WTC11 (cell line): ENCODE measurements at regions not wholly inside any gene's neighbourhood (a gene's known extent, or its start where the extent isn't known, plus 50 kb on each side); places are given as distances from the start of the nearest gene placed in this dataset.

ENCODE experiments used
- ATAC-seq: fragments of 200-7000 bp; cut with Tn5 transposase; 2 replicates; pipeline ENCODE4 v1.10.0; 2021; ENCODE audit warnings: mild to moderate bottlenecking, moderate library complexity
- CTCF ChIA-PET: fragments of 300-600 bp; sonication (Branson Sonifier 250); formaldehyde crosslinking; loops from one replicate; lab custom pipeline; 2021; ENCODE audit warnings: antibody characterized with exemption; lab: Charles Lee
- POLR2A ChIA-PET: fragments of 350-600 bp; sonication (Branson Sonifier 250); formaldehyde crosslinking; loops from one replicate; lab custom pipeline; 2021; ENCODE audit warnings: antibody characterized with exemption; lab: Charles Lee
- DNase-seq: peaks from one replicate; pipeline ENCODE4 v3.0.0; 2021; ENCODE audit warnings: low spot score
- H3K27ac Mint-ChIP-seq: 2 replicates; pipeline ENCODE4 v1.8.0; 2021; ENCODE audit warnings: mixed read lengths
- H3K27me3 Mint-ChIP-seq: 2 replicates; pipeline ENCODE4 v1.8.0; 2021; ENCODE audit warnings: low read depth, mild to moderate bottlenecking, moderate library complexity, mixed read lengths
- H3K36me3 Mint-ChIP-seq: 2 replicates; pipeline ENCODE4 v1.8.0; 2021; ENCODE audit warnings: mixed read lengths
- H3K4me1 Mint-ChIP-seq: 2 replicates; pipeline ENCODE4 v1.8.0; 2022; ENCODE audit warnings: mixed read lengths
- H3K4me3 Mint-ChIP-seq: 2 replicates; pipeline ENCODE4 v1.8.0; 2021; ENCODE audit warnings: mild to moderate bottlenecking, moderate library complexity, mixed read lengths
- H3K9me3 Mint-ChIP-seq: 2 replicates; pipeline ENCODE4 v1.8.0; 2021; ENCODE audit warnings: mixed read lengths
- CREB1 ChIP-seq: sonication (generic); formaldehyde crosslinking; IDR thresholded peaks from 2 replicates; pipeline ENCODE4 v1.8.0; 2023; ENCODE audit warnings: mild to moderate bottlenecking, missing genetic modification reagents
- FOXP1 ChIP-seq: sonication (generic); formaldehyde crosslinking; IDR thresholded peaks from 2 replicates; pipeline ENCODE4 v1.8.0; 2022; ENCODE audit warnings: missing genetic modification reagents, mild to moderate bottlenecking, moderate library complexity, borderline replicate concordance
- GTF2I ChIP-seq: fragments of 250-450 bp; sonication (Bioruptor Pico); conservative IDR thresholded peaks from 2 replicates; pipeline ENCODE4 v1.4.0; 2021; ENCODE audit warnings: mild to moderate bottlenecking
- IRF2 ChIP-seq: sonication (generic); formaldehyde crosslinking; IDR thresholded peaks from 2 replicates; pipeline ENCODE4 v1.8.0; 2022; ENCODE audit warnings: low read depth, missing genetic modification reagents, borderline replicate concordance
- JUN ChIP-seq: sonication (generic); formaldehyde crosslinking; IDR thresholded peaks from 2 replicates; pipeline ENCODE4 v1.8.0; 2023; ENCODE audit warnings: mild to moderate bottlenecking, missing genetic modification reagents
- NFATC4 ChIP-seq: fragments of 250-450 bp; sonication (Bioruptor Pico); IDR thresholded peaks from 2 replicates; pipeline ENCODE4 v1.9.0; 2021; ENCODE audit warnings: mild to moderate bottlenecking
- NR3C1 ChIP-seq: sonication (generic); formaldehyde crosslinking; conservative IDR thresholded peaks from 2 replicates; pipeline ENCODE4 v1.8.1; 2023; ENCODE audit warnings: low read depth, mild to moderate bottlenecking, missing genetic modification reagents
- SMAD3 ChIP-seq: sonication (generic); formaldehyde crosslinking; IDR thresholded peaks from 2 replicates; pipeline ENCODE4 v1.8.0; 2022; ENCODE audit warnings: missing genetic modification reagents, mild to moderate bottlenecking, borderline replicate concordance
- TCF7 ChIP-seq: sonication (generic); formaldehyde crosslinking; IDR thresholded peaks from 2 replicates; pipeline ENCODE4 v1.8.0; 2022; ENCODE audit warnings: mild to moderate bottlenecking, low read depth, missing genetic modification reagents, moderate library complexity
- TEAD4 ChIP-seq: sonication (generic); formaldehyde crosslinking; IDR thresholded peaks from 2 replicates; pipeline ENCODE4 v1.8.0; 2022; ENCODE audit warnings: mild to moderate bottlenecking, missing genetic modification reagents
- ZNF138 ChIP-seq: sonication (generic); formaldehyde crosslinking; conservative IDR thresholded peaks from 2 replicates; pipeline ENCODE4 v1.8.1; 2022; ENCODE audit warnings: mild to moderate bottlenecking, moderate library complexity, missing genetic modification reagents
- ZNF532 ChIP-seq: fragments of 250-450 bp; sonication (Bioruptor Pico); IDR thresholded peaks from 2 replicates; pipeline ENCODE4 v1.9.0; 2021; ENCODE audit warnings: mild to moderate bottlenecking, borderline replicate concordance
- ZNF671 ChIP-seq: fragments of 250-450 bp; sonication (Bioruptor Pico); IDR thresholded peaks from 2 replicates; pipeline ENCODE4 v1.8.0; 2021; ENCODE audit warnings: mild to moderate bottlenecking
- TF ChIP-seq, protein P1 (sequence below): sonication (generic); formaldehyde crosslinking; IDR thresholded peaks from 2 replicates; pipeline ENCODE4 v1.8.1; 2022; ENCODE audit warnings: mild to moderate bottlenecking, moderate library complexity, missing genetic modification reagents
- TF ChIP-seq, protein P2 (sequence below): fragments of 250-450 bp; sonication (Bioruptor Pico); conservative IDR thresholded peaks from 2 replicates; pipeline ENCODE4 v1.9.0; 2021; ENCODE audit warnings: mild to moderate bottlenecking
- TF ChIP-seq, protein P3 (sequence below): sonication (generic); formaldehyde crosslinking; IDR thresholded peaks from 2 replicates; pipeline ENCODE4 v1.8.1; 2023; ENCODE audit warnings: mild to moderate bottlenecking, missing genetic modification reagents, borderline replicate concordance
- TF ChIP-seq, protein P4 (sequence below): sonication (generic); formaldehyde crosslinking; conservative IDR thresholded peaks from 2 replicates; pipeline ENCODE4 v1.8.1; 2022; ENCODE audit warnings: mild to moderate bottlenecking, missing genetic modification reagents
- TF ChIP-seq, protein P5 (sequence below): sonication (generic); formaldehyde crosslinking; IDR thresholded peaks from 2 replicates; pipeline ENCODE4 v1.8.1; 2022; ENCODE audit warnings: low read depth, missing genetic modification reagents, borderline replicate concordance
- TF ChIP-seq, protein P6 (sequence below): sonication (generic); formaldehyde crosslinking; IDR thresholded peaks from 2 replicates; pipeline ENCODE4 v1.8.0; 2023; ENCODE audit warnings: missing genetic modification reagents

DNA sequence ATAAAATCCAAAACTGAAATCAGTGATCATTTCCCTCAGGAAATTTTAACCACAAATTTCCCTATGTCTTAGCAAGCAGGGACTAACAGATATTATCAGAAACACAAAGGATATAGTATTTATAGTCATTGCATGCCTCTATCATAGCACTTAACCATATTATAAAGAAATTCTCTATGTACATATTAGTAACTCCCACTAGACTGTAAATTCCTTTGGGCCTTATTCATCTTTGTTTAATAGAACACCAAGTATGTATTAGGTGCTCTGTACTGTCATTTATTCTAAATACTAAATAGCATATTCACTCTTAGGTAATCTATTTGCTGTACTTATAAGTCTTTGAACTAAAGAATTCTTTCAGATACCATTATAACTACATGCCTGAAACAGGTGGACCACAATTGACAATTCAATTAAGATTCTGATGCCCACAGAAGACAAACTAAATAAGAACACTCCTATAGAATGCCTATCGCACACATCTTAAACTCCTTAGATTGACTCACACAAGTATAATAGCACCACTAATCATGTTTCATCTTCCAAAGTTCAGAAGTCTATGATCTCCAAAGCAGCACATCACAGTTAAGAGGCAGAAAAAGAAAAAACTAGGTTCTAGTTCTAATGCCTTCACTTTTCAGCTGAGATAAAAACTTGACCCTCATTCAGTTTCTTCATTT lies 134.1 kb downstream of the FSCB start:
- TF ChIP-seq, protein P1, sequence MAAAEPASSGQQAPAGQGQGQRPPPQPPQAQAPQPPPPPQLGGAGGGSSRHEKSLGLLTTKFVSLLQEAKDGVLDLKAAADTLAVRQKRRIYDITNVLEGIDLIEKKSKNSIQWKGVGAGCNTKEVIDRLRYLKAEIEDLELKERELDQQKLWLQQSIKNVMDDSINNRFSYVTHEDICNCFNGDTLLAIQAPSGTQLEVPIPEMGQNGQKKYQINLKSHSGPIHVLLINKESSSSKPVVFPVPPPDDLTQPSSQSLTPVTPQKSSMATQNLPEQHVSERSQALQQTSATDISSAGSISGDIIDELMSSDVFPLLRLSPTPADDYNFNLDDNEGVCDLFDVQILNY (CRISPR knock-in tag): no peak
- TF ChIP-seq, protein P2, sequence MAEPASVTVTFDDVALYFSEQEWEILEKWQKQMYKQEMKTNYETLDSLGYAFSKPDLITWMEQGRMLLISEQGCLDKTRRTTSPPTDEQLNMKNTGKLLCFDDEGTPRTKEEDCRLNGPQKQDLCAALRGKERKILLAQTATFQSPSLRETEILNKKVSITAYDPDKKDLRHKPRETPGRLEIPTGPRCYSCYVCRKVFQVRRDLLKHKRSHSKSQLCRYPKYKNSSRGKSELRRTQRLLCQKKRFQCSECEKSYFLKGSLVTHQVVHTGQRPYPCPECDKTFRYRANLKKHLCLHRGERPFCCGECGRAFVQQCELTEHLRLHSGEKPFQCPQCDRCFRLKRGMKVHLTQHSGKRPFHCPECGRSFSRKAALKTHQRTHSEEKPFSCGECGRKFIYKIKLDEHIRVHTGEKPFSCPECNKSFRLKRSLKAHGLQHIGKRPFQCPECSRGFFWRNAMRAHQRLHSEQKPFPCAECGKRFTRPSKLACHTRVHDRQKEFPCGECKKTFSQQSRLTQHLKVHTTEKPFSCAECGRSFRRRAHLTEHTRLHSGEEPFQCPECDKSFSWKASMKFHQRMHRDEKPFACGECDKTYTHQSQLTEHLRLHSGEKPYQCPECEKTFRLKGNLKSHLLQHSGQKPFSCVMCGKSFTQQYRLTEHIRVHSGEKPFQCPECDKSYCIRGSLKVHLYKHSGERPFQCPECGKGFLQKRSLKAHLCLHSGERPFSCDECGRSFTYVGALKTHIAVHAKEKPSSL: no peak
- TF ChIP-seq, protein P3, sequence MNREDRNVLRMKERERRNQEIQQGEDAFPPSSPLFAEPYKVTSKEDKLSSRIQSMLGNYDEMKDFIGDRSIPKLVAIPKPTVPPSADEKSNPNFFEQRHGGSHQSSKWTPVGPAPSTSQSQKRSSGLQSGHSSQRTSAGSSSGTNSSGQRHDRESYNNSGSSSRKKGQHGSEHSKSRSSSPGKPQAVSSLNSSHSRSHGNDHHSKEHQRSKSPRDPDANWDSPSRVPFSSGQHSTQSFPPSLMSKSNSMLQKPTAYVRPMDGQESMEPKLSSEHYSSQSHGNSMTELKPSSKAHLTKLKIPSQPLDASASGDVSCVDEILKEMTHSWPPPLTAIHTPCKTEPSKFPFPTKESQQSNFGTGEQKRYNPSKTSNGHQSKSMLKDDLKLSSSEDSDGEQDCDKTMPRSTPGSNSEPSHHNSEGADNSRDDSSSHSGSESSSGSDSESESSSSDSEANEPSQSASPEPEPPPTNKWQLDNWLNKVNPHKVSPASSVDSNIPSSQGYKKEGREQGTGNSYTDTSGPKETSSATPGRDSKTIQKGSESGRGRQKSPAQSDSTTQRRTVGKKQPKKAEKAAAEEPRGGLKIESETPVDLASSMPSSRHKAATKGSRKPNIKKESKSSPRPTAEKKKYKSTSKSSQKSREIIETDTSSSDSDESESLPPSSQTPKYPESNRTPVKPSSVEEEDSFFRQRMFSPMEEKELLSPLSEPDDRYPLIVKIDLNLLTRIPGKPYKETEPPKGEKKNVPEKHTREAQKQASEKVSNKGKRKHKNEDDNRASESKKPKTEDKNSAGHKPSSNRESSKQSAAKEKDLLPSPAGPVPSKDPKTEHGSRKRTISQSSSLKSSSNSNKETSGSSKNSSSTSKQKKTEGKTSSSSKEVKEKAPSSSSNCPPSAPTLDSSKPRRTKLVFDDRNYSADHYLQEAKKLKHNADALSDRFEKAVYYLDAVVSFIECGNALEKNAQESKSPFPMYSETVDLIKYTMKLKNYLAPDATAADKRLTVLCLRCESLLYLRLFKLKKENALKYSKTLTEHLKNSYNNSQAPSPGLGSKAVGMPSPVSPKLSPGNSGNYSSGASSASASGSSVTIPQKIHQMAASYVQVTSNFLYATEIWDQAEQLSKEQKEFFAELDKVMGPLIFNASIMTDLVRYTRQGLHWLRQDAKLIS (CRISPR knock-in tag): no peak
- no peak for TF ChIP-seq JUN (CRISPR knock-in tag)
- ChIA-PET CTCF (no interaction called here), POLR2A (no interaction called here)
- no peak overlapping the region for H3K4me3 Mint-ChIP-seq
- peaks cover 40% of the 10 kb centered on the region for H3K9me3 Mint-ChIP-seq
- H3K27me3 Mint-ChIP-seq: no peaks in the 10 kb centered on the region; the same call in 1 of the 2 replicates
- no peak for ATAC-seq
- peaks cover 38% of the 10 kb centered on the region for H3K36me3 Mint-ChIP-seq
- DNase-seq: no peak
- H3K27ac Mint-ChIP-seq: no peak overlapping the region
- H3K4me1 Mint-ChIP-seq: no peaks in the 10 kb centered on the region

DNA sequence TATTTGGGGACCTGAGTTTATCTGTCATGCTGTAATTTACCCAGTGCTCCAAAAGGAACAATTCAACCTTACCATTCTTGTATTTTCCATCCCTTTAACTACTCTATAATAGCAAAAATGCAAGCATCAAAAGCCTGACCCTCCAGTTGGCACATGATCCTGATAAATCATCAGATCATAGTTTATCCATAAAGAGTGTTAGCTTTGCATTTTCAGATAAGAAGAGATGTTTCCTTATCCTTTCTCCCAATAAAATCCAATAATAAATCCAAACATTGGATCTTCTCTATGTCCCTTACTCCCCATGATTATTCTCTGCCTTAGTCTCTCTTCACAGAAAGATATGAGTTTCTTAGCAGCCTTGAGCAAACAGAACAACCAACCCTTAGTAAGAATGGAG lies 134.9 kb downstream of the FSCB start:
- Mint-ChIP-seq H3K4me1 (no peaks in the 10 kb centered on the region), H3K27me3 (no peaks in the 10 kb centered on the region), H3K36me3 (peaks cover 31% of the 10 kb centered on the region), H3K9me3 (peaks cover 33% of the 10 kb centered on the region), H3K4me3 (no peak overlapping the region), H3K27ac (no peak overlapping the region)
- no peak for ATAC-seq
- POLR2A ChIA-PET: no interaction called here
- CTCF ChIA-PET: no interaction called here
- DNase-seq: no peak
- TF ChIP-seq NR3C1 (CRISPR knock-in tag): no peak
- no peak for TF ChIP-seq TCF7 (CRISPR knock-in tag)
- no peak for TF ChIP-seq ZNF532 (CRISPR knock-in tag)
- TF ChIP-seq IRF2 (CRISPR knock-in tag): no peak
- no peak for TF ChIP-seq ZNF671
- TF ChIP-seq, protein P4, sequence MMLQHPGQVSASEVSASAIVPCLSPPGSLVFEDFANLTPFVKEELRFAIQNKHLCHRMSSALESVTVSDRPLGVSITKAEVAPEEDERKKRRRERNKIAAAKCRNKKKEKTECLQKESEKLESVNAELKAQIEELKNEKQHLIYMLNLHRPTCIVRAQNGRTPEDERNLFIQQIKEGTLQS (CRISPR knock-in tag): no peak
- TF ChIP-seq, protein P5, sequence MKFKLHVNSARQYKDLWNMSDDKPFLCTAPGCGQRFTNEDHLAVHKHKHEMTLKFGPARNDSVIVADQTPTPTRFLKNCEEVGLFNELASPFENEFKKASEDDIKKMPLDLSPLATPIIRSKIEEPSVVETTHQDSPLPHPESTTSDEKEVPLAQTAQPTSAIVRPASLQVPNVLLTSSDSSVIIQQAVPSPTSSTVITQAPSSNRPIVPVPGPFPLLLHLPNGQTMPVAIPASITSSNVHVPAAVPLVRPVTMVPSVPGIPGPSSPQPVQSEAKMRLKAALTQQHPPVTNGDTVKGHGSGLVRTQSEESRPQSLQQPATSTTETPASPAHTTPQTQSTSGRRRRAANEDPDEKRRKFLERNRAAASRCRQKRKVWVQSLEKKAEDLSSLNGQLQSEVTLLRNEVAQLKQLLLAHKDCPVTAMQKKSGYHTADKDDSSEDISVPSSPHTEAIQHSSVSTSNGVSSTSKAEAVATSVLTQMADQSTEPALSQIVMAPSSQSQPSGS (CRISPR knock-in tag): no peak
- no peak for TF ChIP-seq SMAD3
- TF ChIP-seq FOXP1 (CRISPR knock-in tag): no peak
- no peak for TF ChIP-seq CREB1 (CRISPR knock-in tag)
- TF ChIP-seq, protein P6, sequence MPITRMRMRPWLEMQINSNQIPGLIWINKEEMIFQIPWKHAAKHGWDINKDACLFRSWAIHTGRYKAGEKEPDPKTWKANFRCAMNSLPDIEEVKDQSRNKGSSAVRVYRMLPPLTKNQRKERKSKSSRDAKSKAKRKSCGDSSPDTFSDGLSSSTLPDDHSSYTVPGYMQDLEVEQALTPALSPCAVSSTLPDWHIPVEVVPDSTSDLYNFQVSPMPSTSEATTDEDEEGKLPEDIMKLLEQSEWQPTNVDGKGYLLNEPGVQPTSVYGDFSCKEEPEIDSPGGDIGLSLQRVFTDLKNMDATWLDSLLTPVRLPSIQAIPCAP (CRISPR knock-in tag): no peak
- no peak for TF ChIP-seq TEAD4
- no peak for TF ChIP-seq GTF2I (CRISPR knock-in tag)
- TF ChIP-seq ZNF138: no peak
- no peak for TF ChIP-seq NFATC4 (CRISPR knock-in tag)
